ENCODE measurements at regions not wholly inside any gene's neighbourhood (a gene's known extent, or its start where the extent isn't known, plus 50 kb on each side); places are given as distances from the start of the nearest gene placed in this dataset.

DNA sequence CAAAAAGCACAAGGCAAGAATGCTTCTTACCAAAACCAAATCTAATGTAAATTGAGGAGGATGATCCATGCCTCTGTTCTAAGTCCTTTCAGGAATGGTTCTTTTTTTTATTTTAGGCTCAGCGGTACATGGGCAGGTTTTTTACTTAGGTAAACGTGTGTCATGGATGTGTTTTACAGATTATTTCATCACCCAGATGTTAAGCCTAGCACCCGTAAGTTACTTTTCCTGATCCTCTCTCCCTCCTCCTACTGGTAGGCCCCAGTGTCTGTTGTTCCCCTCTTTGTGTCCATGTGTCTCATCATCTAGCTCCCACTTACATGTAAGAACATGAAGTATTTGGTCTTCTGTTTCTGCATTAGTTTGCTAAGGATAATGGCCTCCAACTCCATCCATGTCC lies 289.2 kb upstream of the THBS1 start:
- TF ChIP-seq, protein P1, sequence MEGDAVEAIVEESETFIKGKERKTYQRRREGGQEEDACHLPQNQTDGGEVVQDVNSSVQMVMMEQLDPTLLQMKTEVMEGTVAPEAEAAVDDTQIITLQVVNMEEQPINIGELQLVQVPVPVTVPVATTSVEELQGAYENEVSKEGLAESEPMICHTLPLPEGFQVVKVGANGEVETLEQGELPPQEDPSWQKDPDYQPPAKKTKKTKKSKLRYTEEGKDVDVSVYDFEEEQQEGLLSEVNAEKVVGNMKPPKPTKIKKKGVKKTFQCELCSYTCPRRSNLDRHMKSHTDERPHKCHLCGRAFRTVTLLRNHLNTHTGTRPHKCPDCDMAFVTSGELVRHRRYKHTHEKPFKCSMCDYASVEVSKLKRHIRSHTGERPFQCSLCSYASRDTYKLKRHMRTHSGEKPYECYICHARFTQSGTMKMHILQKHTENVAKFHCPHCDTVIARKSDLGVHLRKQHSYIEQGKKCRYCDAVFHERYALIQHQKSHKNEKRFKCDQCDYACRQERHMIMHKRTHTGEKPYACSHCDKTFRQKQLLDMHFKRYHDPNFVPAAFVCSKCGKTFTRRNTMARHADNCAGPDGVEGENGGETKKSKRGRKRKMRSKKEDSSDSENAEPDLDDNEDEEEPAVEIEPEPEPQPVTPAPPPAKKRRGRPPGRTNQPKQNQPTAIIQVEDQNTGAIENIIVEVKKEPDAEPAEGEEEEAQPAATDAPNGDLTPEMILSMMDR (IDR thresholded peaks at IDR 0.05 in 4 of 5, conservative IDR thresholded peaks at IDR 0.05 in 1 of 5) = no peak
- no peak for TF ChIP-seq POLR2A (IDR thresholded peaks at IDR 0.05)
